ENCODE measurements at regions not wholly inside any gene's neighbourhood (a gene's known extent, or its start where the extent isn't known, plus 50 kb on each side); places are given as distances from the start of the nearest gene placed in this dataset.

DNA sequence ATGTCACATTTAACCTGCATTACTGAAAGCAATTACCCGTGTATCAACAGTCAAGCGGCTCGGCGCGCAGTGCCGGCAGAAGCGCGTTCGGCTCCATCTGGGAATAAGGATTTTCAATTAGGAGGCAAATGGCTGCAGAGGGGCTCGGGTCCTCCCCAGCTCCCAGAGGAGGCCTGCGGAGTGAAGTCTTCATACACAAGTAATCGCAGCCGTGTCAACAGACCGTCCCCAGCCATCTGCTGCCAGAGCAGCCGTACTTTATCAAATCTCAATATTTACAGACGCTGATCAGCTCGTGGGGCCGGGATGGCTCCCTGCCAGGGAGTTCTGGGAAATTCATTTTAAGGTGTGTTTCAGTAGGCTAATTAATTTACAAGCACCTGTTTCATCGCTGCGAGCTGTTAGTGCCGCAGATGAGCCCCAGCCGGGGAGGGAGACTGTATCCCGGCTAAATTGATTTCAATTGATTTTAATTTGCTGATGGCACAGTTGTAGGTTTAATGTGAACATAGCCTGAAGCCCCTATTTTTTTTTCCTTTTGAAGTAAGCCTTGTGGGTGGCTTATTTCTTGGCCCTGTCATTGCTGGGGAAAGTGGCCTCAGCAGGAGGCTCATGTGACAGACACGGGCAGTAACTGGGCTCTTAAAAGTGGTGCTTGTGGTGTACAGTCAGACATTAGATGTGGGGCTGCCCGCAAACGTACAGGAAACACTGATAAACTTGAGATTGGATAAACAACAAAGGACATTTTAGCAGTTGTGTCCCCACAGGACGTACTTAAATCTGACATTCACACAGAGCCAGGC lies 252.7 kb downstream of the TEX29 start:
- 84 to 92% (median 86%) methylated on average over 26 to 27 of the region's 27 CpGs for WGBS, 5 donors
- no peaks in the 10 kb centered on the region for H3K4me1 ChIP-seq
- H3K36me3 ChIP-seq: no peaks in the 10 kb centered on the region
- H3K4me3 ChIP-seq: no peak overlapping the region
- H3K9me3 ChIP-seq: peaks cover 0 to 52% (median 34%) of the 10 kb centered on the region in 8 donors
- H3K27ac ChIP-seq: no peak overlapping the region
- peak; percentile 57 for DNase-seq
- TF ChIP-seq POLR2AphosphoS5 (IDR thresholded peaks at IDR 0.05) (no peak), POLR2A (IDR thresholded peaks at IDR 0.05) (no peak), CTCF (IDR thresholded peaks at IDR 0.05 in 8 of 11, conservative IDR thresholded peaks at IDR 0.05 in 3 of 11) (no peak)
- H3K27me3 ChIP-seq (replicated peaks in 1 of 7): peaks cover 0 to 8% (median 0%) of the 10 kb centered on the region in 7 donors
- intact Hi-C loops (cut with DNase I; ENCODE audit: low total_unique reads): no loop called here

DNA sequence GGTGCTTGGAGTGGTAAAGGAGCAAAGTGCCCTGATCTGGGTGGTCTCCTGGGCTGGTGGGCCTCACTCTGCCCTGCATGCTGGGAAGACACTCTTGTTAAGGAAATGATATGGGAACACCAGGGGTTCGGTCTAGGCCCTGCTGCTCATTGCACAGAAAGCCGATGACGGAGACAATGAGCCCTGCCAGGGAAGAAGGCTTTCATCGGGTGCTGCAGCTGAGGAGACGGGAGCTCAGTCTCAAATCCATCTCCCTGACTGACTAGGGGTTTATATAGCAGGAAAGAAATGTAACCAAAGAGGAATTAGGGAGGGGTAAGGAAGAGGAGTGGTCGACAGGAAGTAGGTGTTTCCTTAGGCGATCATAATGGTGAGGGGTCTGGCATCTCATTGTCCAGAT lies 253.4 kb downstream of the TEX29 start:
- intact Hi-C loops (cut with DNase I; ENCODE audit: low total_unique reads): no loop called here
- Histone ChIP-seq H3K27ac (no peak overlapping the region), H3K36me3 (no peaks in the 10 kb centered on the region), H3K9me3 (peaks cover 0 to 48% (median 32%) of the 10 kb centered on the region in 8 donors), H3K27me3 (replicated peaks in 1 of 7) (peaks cover 0 to 5% (median 0%) of the 10 kb centered on the region in 7 donors), H3K4me3 (no peak overlapping the region), H3K4me1 (no peaks in the 10 kb centered on the region)
- peak; percentile 32 for DNase-seq
- WGBS, 5 donors: 88 to 96% (median 91%) methylated on average over 7 of the region's 7 CpGs
- TF ChIP-seq CTCF (IDR thresholded peaks at IDR 0.05 in 8 of 11, conservative IDR thresholded peaks at IDR 0.05 in 3 of 11): no peak
- TF ChIP-seq POLR2AphosphoS5 (IDR thresholded peaks at IDR 0.05): no peak
- TF ChIP-seq POLR2A (IDR thresholded peaks at IDR 0.05): no peak

GRCh38 chr13:111575276-111575675 lies 254.8 kb downstream of the TEX29 start:
- Histone ChIP-seq H3K36me3 (no peaks in the 10 kb centered on the region), H3K27me3 (replicated peaks in 1 of 7) (no peaks in the 10 kb centered on the region), H3K4me1 (no peaks in the 10 kb centered on the region), H3K27ac (no peak overlapping the region), H3K4me3 (no peak overlapping the region), H3K9me3 (peaks cover 0 to 51% (median 36%) of the 10 kb centered on the region in 8 donors)
- DNase-seq: peak; percentile 35
- 86 to 96% (median 92%) methylated on average over 9 of the region's 9 CpGs for whole genome bisulfite sequencing, 5 donors
- TF ChIP-seq POLR2AphosphoS5 (IDR thresholded peaks at IDR 0.05) (no peak), POLR2A (IDR thresholded peaks at IDR 0.05) (no peak)
- intact Hi-C loops (cut with DNase I; ENCODE audit: low total_unique reads): no loop called here

DNA sequence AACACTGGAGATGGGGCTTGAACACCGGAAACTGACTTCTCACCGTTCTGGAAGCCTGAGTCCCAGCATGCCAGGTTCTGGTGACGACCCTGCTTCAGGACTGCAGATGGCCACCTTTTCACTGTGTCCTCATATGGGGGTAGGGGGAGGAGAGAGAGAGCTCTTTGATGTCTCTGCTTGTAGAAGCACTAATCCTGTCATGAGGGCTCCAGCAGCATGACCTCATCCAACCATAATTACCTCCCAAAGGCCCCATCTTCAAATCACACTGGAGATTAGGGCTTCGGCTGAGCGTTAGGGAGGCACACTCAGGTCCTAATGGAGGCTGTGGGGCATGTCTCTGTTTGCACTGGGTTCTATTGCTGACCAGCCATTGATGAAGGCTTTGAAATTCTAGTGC lies 255.3 kb downstream of the TEX29 start:
- Histone ChIP-seq H3K4me1 (no peaks in the 10 kb centered on the region), H3K36me3 (no peaks in the 10 kb centered on the region), H3K27me3 (replicated peaks in 1 of 7) (no peaks in the 10 kb centered on the region), H3K27ac (no peak overlapping the region), H3K4me3 (no peak overlapping the region), H3K9me3 (peaks cover 0 to 55% (median 38%) of the 10 kb centered on the region in 8 donors)
- intact Hi-C loops (cut with DNase I; ENCODE audit: low total_unique reads): no loop called here
- no peak for DNase-seq
- TF ChIP-seq POLR2AphosphoS5 (IDR thresholded peaks at IDR 0.05): no peak
- WGBS, 5 donors: 74 to 93% (median 79%) methylated on average over 3 to 5 of the region's 5 CpGs

DNA sequence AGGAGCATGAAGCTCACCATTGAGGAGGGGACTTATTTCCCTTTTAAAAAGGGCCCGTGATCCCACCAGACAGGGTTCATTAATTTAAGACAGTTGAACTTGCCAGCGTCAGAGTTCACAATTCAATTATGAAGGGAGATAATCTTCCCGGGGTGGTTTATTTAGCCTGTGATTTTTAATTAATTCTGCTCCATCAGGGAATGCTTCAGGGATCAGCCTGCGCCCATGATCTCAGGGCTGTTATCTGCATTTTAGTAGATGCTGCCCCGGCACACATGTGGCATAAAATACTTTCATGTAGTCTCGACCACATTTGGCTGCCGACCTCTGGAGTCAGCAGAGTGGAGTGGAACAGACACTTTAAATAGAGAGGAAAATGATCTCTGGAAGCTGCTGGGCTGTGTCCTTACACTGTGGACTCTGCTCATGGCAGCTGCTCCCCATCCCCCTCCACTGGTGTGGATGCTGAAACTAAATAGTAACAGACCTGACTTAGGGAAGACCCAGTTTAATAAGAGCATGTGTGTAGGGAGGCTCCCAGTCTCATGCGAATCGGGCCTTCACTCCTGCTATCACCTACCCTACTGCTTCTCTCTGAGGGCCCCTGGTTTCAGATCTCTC lies 256.9 kb downstream of the TEX29 start:
- no peaks in the 10 kb centered on the region for H3K36me3 ChIP-seq
- DNase-seq: peak; percentile 30
- TF ChIP-seq CTCF (IDR thresholded peaks at IDR 0.05 in 8 of 11, conservative IDR thresholded peaks at IDR 0.05 in 3 of 11): no peak
- TF ChIP-seq POLR2A (IDR thresholded peaks at IDR 0.05): no peak
- no peak for TF ChIP-seq POLR2AphosphoS5 (IDR thresholded peaks at IDR 0.05)
- no peak overlapping the region for H3K4me3 ChIP-seq
- H3K27me3 ChIP-seq (replicated peaks in 1 of 7): no peaks in the 10 kb centered on the region
- no peaks in the 10 kb centered on the region for H3K4me1 ChIP-seq
- intact Hi-C loops (cut with DNase I; ENCODE audit: low total_unique reads): no loop called here
- WGBS, 5 donors: 79 to 82% (median 81%) methylated on average over 8 to 9 of the region's 9 CpGs
- no peak overlapping the region for H3K27ac ChIP-seq
- H3K9me3 ChIP-seq: peaks cover 0 to 59% (median 40%) of the 10 kb centered on the region in 8 donors

Data from spleen (tissue), 11 donors.